Stimulated activated CD4-positive, alpha-beta T cell treated with anti-CD3 and anti-CD28 coated beads, Interleukin-1b, Interleukin-23, amount 100 ng/mL, for 1 hour (primary cell): ENCODE measurements at regions not wholly inside any gene's neighbourhood (a gene's known extent, or its start where the extent isn't known, plus 50 kb on each side); places are given as distances from the start of the nearest gene placed in this dataset.
"Not testable (repeated sequence)": the region's sequence is repeated elsewhere in the genome, so short reads cannot be mapped to it uniquely, and the experiment has no call there.

Source experiments
- DNase-seq, 2 donors: peaks; one replicate each; pipeline ENCODE4 v3.0.0-alpha.2; 2020; ENCODE audit warnings: low read depth in 2 of 2

DNA sequence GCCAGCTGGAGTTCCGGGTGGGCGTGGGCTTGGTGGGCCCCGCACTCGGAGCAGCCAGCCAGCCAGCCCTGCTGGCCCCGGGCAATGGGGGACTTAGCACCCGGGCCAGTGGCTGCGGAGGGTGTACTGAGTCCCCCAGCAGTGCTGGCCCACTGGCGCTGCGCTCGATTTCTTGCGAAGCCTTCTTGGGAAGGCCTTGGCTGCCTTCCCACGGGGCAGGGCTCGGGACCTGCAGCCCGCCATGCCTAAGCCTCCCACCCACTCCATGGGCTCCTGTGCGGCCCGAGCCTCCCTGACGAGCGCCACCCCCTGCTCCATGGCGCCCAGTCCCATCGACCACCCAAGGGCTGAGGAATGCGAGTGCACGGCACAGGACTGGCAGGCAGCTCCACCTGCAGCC lies 321.6 kb downstream of the SH2D4B start:
- not testable (repeated sequence) for DNase-seq

DNA sequence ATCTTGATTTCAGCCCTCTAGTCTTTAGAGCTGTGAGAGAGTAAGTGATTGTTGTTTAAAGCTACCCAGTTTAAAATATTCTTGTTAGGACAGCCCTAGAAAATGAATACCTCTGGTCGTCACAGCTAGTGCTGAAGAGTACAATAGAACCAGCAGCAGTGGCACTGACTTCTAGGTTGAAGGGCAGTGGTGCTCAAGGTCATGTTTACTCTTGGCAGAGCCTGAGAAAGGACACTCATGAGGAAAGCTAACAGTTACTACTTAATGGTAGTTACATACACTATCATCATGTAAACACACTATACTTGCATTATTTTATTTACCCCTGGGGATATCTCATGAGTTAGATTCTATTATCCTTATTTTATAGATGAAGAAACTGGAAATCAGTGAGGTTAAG lies 323.0 kb downstream of the SH2D4B start:
- DNase-seq, result no peak

DNA sequence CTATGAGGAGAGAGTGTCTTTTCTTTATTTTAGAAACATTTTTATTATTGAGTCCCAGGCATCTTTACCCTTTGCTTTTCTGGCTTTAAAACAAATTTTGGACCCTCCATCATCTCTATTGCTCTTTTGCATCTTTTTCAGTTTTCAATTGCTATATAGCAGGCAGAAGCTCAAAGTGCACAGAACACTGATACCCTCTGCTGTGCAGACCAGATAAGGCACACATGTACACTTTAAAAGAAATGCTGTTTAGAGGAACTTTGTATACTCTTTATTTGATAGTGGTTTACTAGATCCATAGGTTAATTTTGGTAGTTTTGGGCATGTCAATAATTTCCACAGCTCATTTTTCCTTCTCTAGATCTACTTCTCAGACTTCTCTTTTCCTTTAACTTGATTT lies 324.2 kb downstream of the SH2D4B start:
- no peak for DNase-seq

DNA sequence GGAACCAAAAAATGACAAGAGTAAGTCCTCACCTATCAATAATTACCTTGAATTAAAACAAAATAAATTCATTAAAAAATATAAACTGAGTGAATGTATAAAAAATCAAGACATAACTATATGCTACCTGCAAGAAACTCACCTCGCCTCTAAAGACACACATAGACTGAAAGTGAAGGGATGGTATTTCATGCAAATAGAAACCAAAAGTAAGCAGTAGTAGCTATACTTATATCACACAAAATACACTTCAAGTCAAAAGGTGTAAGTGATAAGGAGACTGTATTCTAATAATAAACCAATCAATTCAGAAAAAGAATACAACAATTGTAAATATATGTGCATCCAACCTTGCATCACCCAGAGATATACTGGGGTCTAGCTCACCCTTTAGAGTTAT lies 332.6 kb downstream of the SH2D4B start:
- no peak for DNase-seq

DNA sequence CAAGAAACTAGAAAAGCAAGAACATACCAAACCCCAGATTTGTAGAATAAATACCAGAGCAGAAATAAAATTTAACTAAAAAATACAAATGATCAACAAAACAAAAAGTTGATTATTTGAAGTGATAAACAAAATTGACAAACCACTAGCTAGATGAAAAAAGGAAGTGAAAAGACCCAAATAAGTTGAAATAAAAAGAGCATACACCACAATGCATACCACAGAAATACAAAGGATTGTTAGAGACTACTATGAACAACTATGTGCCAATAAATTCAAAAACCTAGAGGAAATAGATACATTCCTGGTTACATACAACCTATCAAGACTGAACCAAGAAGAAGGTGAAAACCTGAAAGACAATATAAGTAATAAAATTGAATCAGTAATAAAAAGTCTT lies 333.4 kb downstream of the SH2D4B start:
- DNase-seq, result no peak

GRCh38 chr10:80878330-80878729 lies 340.6 kb downstream of the SH2D4B start:
- DNase-seq, result no peak

GRCh38 chr10:80890146-80890545 lies 352.4 kb downstream of the SH2D4B start:
- no peak for DNase-seq

DNA sequence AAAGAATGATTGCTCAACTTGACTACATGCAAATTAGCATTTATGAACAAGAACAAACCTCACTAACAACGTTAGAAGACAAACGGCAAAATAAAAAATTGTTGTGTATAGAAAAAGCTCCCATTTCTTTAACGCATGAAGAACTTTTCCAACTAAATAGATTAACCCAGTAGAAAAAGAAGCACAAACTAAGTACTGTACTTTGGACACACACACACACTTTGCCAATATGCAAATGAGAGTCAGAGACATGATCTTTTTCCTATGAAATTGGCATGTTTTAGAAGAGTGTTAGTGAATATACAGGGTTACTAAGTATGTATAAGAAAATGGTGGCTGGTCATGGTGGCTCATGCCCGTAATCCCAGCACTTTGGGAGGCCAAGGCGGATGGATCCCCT lies 355.6 kb downstream of the SH2D4B start:
- DNase-seq, result no peak

GRCh38 chr10:80894311-80894791 lies 356.6 kb downstream of the SH2D4B start:
- DNase-seq, result no peak

GRCh38 chr10:80894797-80895467 lies 357.2 kb downstream of the SH2D4B start:
- DNase-seq, result no peak

DNA sequence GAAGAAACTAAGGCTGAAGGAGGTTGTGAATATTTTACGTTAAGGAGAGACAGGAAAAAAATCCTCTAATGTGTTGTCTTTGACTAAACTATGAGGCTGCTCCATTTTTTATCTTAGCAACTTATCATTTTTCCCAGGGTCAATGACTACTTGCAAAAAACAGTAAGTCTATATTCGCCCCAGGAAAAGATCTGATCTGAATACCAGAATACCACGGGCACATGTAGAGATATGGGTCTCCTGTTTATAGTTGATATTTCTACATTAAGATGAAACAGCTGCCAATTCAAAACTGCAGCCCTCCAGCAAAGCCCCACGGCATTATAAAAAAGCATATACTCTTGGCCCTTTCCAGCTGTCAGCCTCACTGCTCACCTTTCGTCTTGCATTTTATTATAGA lies 358.4 kb downstream of the SH2D4B start:
- DNase-seq, result no peak

DNA sequence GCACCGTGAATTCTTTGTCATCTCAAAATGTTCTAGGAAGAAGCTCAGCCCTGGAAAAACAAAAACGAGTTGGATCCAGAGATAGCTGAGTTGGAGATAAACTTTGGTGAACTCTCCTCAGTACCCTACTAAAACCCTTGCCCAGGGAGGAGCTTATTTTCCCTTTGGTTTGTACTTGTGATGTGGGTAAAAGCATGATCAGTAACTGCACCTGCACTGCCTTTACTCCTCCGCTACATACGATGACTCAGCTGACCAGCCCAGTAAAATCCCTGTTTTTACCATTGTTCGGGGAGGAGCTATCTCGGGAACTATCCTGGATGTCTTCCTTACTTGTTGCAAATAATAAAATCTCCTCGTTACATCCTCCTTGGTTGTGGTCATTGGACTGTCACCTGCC lies 359.3 kb downstream of the SH2D4B start:
- no peak for DNase-seq

DNA sequence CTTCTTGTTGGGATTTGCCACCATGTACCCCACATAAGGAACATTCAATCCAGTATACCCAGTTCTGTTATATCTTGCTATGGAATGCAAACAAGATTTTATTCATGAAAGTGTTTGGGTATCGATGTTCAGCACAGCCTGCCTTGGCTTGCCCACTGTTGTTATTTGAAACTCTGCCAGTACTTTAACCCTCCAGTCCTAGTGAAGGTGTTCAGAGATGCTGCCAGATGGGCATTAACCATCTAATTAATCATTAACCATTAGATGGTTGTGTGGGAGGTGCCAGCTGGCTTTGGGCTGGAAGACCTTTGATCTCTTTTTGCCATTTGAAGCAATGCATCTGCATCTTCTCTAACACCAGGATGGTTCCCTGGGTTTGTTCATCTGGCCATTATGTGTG lies 363.0 kb downstream of the SH2D4B start:
- DNase-seq, result no peak

- no peak for DNase-seq
These were observed 370.9 kb downstream of the SH2D4B start for GRCh38 chr10:80908611-80909010.

- no peak for DNase-seq
These were observed 371.6 kb downstream of the SH2D4B start for GRCh38 chr10:80909254-80909653.

DNA sequence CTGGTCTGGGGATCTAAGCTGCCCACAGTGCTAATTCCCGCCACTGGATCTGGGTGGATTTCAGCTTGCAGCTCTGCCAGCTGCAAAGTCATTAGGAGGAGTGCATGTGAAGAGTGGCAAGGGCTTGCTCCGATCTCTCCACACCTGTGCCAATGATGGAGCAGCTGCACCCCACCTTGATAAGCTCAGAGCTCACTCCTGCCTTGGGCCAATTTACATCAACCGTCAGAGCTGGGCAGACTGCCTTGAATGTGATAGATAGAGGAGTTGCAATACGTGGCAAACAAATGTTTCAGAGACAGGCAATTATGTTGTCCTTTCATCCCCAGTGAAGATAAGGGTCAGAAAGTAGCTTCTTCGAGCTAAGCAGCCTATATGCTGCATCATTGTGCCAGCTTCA lies 379.9 kb downstream of the SH2D4B start:
- no peak for DNase-seq

GRCh38 chr10:80921032-80921431 lies 383.3 kb downstream of the SH2D4B start:
- no peak for DNase-seq

GRCh38 chr10:80924063-80924952 lies 386.6 kb downstream of the SH2D4B start:
- DNase-seq, result no peak

GRCh38 chr10:80927419-80928078 lies 389.8 kb downstream of the SH2D4B start:
- DNase-seq, result no peak

GRCh38 chr10:80938903-80939302 lies 401.2 kb downstream of the SH2D4B start:
- DNase-seq, result no peak

DNA sequence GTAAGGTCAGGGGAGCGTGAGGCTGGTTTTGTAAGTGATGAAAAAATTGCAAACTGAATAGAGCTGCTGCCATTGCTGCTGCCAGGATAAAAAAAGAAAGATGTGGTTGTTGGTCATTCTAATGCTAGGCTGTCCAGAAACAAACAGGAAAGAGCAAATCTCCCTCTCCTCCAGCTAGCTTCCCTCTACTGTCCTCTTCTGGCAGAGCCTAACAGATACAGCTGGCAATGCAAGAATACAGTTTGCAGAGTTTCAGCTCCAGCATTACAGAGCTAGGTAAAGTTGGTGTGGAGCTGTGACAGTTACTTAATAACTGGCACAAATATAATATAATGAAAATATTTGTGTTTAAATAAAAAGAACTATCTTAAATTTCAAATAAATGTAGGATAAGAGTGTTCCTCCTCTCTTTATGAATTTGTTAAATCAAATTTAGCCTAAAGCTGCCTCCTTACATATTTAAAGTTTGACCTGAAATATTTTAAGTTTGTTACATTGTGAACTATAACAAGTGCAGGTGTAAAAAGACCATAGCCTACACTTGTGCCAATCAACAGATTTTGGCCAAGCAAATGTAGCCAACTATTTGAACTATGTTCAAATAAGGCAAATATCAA lies 407.7 kb downstream of the SH2D4B start:
- no peak for DNase-seq

GRCh38 chr10:80946073-80946472 lies 408.4 kb downstream of the SH2D4B start:
- DNase-seq, result no peak
